ENCODE measurements at regions not wholly inside any gene's neighbourhood (a gene's known extent, or its start where the extent isn't known, plus 50 kb on each side); places are given as distances from the start of the nearest gene placed in this dataset.

DNA sequence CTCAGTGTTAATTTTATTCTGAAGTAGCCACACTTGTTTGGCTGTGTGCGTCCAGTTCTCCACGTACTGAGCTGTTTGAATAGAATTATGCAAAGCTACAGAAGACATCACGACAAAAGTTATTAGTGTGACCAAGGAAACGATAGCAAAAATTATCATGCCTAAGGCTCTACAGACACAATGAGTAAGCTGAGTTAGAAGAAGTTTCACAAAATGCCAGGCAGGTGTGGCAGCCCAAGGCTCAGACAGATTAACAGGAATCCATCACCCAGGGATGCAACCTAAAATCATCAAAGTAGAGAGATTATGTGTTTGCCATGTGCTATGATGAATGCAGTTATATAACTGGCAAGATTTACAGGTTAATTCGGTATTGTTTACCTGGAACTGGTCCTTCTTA lies 73.1 kb upstream of the INCENP start:
- TF ChIP-seq, protein P1, sequence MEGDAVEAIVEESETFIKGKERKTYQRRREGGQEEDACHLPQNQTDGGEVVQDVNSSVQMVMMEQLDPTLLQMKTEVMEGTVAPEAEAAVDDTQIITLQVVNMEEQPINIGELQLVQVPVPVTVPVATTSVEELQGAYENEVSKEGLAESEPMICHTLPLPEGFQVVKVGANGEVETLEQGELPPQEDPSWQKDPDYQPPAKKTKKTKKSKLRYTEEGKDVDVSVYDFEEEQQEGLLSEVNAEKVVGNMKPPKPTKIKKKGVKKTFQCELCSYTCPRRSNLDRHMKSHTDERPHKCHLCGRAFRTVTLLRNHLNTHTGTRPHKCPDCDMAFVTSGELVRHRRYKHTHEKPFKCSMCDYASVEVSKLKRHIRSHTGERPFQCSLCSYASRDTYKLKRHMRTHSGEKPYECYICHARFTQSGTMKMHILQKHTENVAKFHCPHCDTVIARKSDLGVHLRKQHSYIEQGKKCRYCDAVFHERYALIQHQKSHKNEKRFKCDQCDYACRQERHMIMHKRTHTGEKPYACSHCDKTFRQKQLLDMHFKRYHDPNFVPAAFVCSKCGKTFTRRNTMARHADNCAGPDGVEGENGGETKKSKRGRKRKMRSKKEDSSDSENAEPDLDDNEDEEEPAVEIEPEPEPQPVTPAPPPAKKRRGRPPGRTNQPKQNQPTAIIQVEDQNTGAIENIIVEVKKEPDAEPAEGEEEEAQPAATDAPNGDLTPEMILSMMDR (IDR thresholded peaks at IDR 0.05; ENCODE audit: borderline replicate concordance, insufficient read depth, low read depth, low read length): no peak
- H3K4me3 ChIP-seq (ENCODE audit: low read depth, low read length): no peak overlapping the region

- TF ChIP-seq, protein P1 (IDR thresholded peaks at IDR 0.05; ENCODE audit: borderline replicate concordance, insufficient read depth, low read depth, low read length): no peak
- no peak overlapping the region for H3K4me3 ChIP-seq (ENCODE audit: low read depth, low read length)
Observed at GRCh38 chr11:62048100-62048499, 75.7 kb upstream of the INCENP start.

- TF ChIP-seq, protein P1 (IDR thresholded peaks at IDR 0.05; ENCODE audit: borderline replicate concordance, insufficient read depth, low read depth, low read length): no peak
- no peak overlapping the region for H3K4me3 ChIP-seq (ENCODE audit: low read depth, low read length)
Observed at GRCh38 chr11:62046568-62047100, 77.2 kb upstream of the INCENP start.

DNA sequence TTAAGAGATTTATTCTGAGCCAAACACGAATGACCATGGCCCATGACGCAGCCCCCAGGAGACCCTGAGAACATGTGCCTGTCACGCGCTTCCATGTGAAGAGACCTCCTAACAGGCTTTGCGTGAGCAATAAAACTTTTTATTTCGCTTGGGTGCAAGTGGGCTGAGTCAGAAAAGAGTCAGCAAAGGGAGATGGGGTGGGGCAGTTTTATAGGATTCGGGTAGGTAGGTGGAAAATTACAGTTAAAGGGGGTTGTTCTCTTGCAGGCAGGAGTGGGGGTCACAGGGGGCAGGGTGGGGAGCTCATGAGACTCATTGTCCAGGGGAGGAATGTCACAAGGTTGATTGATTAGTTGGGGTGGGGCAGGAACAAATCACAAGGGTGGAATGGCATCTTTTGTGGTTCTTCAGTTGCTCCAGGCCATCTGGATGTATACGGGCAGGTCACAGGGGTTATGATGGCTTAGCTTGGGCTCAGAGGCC lies 77.2 kb upstream of the FTH1 start:
- TF ChIP-seq, protein P1 (IDR thresholded peaks at IDR 0.05; ENCODE audit: borderline replicate concordance, insufficient read depth, low read depth, low read length): no peak
- H3K4me3 ChIP-seq (ENCODE audit: low read depth, low read length): no peak overlapping the region

GRCh38 chr11:62035293-62035692 lies 67.9 kb upstream of the FTH1 start:
- TF ChIP-seq, protein P1 (IDR thresholded peaks at IDR 0.05; ENCODE audit: borderline replicate concordance, insufficient read depth, low read depth, low read length): no peak
- H3K4me3 ChIP-seq (ENCODE audit: low read depth, low read length): no peak overlapping the region

DNA sequence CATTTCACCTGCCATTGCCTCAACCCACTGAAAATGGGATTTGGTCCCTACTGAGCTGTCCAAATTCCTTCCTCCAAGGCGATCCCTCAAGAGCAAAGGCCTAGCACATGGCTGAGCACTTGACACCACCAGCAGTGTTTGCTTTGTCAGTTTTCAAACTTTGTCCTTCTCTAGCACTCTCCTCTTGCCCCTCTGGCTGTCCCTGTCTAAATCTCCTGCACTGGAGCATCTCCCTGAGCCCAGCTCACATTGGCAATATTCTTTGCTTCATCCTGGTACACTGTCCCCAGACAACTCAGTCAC lies 66.6 kb upstream of the FTH1 start:
- TF ChIP-seq, protein P1 (IDR thresholded peaks at IDR 0.05; ENCODE audit: borderline replicate concordance, insufficient read depth, low read depth, low read length): no peak
- H3K4me3 ChIP-seq (ENCODE audit: low read depth, low read length): no peak overlapping the region

DNA sequence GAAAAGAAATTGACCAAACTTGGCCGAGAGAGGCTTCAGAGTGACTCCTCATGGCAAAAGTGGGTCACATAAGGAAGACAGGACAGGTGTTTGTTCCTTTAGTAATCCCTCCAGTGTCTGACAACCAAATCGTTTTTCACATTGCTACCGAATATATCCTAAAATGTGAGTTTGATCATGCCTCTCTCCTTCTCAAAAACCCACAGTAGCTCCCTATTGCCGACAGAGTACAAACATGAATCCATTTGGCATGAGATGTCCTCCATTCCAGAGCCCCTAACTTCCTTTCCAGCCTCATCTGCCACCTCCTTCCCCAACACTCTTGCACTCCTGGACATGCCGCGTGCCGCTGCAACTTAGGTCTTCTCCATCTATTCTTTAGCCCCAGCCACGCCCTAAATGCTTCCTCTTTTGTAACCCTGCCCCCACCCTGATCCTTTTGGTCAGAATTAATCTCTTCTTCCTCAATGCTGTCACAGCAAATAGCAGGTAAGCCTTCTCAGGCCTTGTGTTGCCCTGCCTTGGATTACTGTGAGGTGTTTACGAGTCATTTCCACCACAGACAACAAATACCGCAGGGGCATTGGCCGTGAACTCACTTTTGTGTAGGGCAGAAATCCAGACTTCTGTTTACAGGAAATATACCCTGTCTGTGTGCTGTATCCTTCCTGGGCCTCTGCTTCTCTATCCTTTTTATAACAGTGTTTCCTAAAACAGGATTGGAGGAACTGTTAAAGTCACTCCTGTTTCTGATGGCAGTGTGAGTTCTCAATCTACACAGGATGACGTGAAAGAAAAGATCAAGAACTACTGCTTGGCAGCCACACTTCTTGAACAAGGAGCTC lies 66.0 kb upstream of the FTH1 start:
- TF ChIP-seq, protein P1 (IDR thresholded peaks at IDR 0.05; ENCODE audit: borderline replicate concordance, insufficient read depth, low read depth, low read length): no peak
- H3K4me3 ChIP-seq (ENCODE audit: low read depth, low read length): no peak overlapping the region

Measured in GM12875 (cell line).